Hepatocyte (in vitro differentiated cells): ENCODE measurements at regions not wholly inside any gene's neighbourhood (a gene's known extent, or its start where the extent isn't known, plus 50 kb on each side); places are given as distances from the start of the nearest gene placed in this dataset.

Source experiments
- DNase-seq: peaks from one replicate; pipeline ENCODE4 v3.0.0-alpha.2; 2016; ENCODE audit warnings: low spot score
- H2AFZ ChIP-seq: fragments of 200-600 bp; sonication (generic); 2 replicates; pipeline ENCODE4 v1.6.0; 2016; ENCODE audit warnings: antibody characterized with exemption, mild to moderate bottlenecking
- H3K27ac ChIP-seq: fragments of 200-600 bp; sonication (generic); 2 replicates; pipeline ENCODE4 v1.5.1; 2016; ENCODE audit warnings: mild to moderate bottlenecking
- H3K27me3 ChIP-seq: fragments of 200-600 bp; sonication (generic); 2 replicates; pipeline ENCODE4 v1.6.1; 2016
- H3K36me3 ChIP-seq: fragments of 200-600 bp; sonication (generic); replicated peaks from 2 replicates; pipeline ENCODE4 v1.5.1; 2016; ENCODE audit warnings: low read depth; ENCODE audit not compliant: insufficient read depth
- H3K4me1 ChIP-seq: fragments of 200-600 bp; sonication (generic); 2 replicates; pipeline ENCODE4 v1.5.1; 2016; ENCODE audit warnings: mild to moderate bottlenecking, moderate library complexity; ENCODE audit not compliant: insufficient read depth
- H3K4me2 ChIP-seq: fragments of 200-600 bp; sonication (generic); 2 replicates; pipeline ENCODE4 v1.6.0; 2016
- H3K4me3 ChIP-seq: fragments of 200-600 bp; sonication (generic); 2 replicates; pipeline ENCODE4 v1.5.1; 2016; ENCODE audit warnings: mild to moderate bottlenecking
- H3K79me2 ChIP-seq: fragments of 200-600 bp; sonication (generic); 2 replicates; pipeline ENCODE4 v1.6.0; 2017; ENCODE audit warnings: mild to moderate bottlenecking
- H3K9me2 ChIP-seq: fragments of 200-600 bp; sonication (generic); replicated peaks from 2 replicates; pipeline ENCODE4 v1.6.0; 2017; ENCODE audit warnings: mild to moderate bottlenecking; ENCODE audit not compliant: insufficient read depth
- H3K9me3 ChIP-seq: fragments of 200-600 bp; sonication (generic); 2 replicates; pipeline ENCODE4 v1.5.1; 2016; ENCODE audit warnings: low read depth, mild to moderate bottlenecking
- H4K20me1 ChIP-seq: fragments of 200-600 bp; sonication (generic); 2 replicates; pipeline ENCODE4 v1.6.0; 2016; ENCODE audit warnings: mild to moderate bottlenecking; ENCODE audit not compliant: insufficient read depth, poor library complexity, severe bottlenecking
- EZH2 ChIP-seq: fragments of 200-600 bp; sonication (generic); IDR thresholded peaks from 2 replicates; pipeline ENCODE4 v1.6.1; 2016; ENCODE audit warnings: antibody characterized with exemption, mild to moderate bottlenecking, borderline replicate concordance
- EZH2phosphoT487 ChIP-seq: fragments of 200-600 bp; sonication (generic); IDR thresholded peaks from one replicate; pipeline ENCODE4 v1.6.1; 2018; ENCODE audit warnings: antibody characterized with exemption, mild to moderate bottlenecking, low read depth, moderate library complexity; ENCODE audit not compliant: unreplicated experiment, severe bottlenecking
- WGBS: methylation state at CpG from one replicate; pipeline ENCODE4 v1.1.6; 2016; ENCODE audit warnings: low lambda C conversion rate; ENCODE audit errors: missing lambda C conversion rate; 5-methylcytosine and 5-hydroxymethylcytosine counted together
- TF ChIP-seq, protein P1 (sequence below): fragments of 200-600 bp; sonication (generic); IDR thresholded peaks from 2 replicates; pipeline ENCODE4 v1.5.1; 2016; ENCODE audit warnings: antibody characterized with exemption, mild to moderate bottlenecking; ENCODE audit not compliant: poor library complexity

- Histone ChIP-seq H2AFZ (no peak overlapping the region), H3K4me2 (no peak overlapping the region), H3K9me3 (no peaks in the 10 kb centered on the region), H3K9me2 (no peaks in the 10 kb centered on the region), H3K4me3 (no peak overlapping the region), H3K79me2 (no peaks in the 10 kb centered on the region), H3K36me3 (no peaks in the 10 kb centered on the region), H4K20me1 (no peaks in the 10 kb centered on the region), H3K27me3 (no peaks in the 10 kb centered on the region), H3K4me1 (no peaks in the 10 kb centered on the region), H3K27ac (no peak overlapping the region)
- TF ChIP-seq, protein P1, sequence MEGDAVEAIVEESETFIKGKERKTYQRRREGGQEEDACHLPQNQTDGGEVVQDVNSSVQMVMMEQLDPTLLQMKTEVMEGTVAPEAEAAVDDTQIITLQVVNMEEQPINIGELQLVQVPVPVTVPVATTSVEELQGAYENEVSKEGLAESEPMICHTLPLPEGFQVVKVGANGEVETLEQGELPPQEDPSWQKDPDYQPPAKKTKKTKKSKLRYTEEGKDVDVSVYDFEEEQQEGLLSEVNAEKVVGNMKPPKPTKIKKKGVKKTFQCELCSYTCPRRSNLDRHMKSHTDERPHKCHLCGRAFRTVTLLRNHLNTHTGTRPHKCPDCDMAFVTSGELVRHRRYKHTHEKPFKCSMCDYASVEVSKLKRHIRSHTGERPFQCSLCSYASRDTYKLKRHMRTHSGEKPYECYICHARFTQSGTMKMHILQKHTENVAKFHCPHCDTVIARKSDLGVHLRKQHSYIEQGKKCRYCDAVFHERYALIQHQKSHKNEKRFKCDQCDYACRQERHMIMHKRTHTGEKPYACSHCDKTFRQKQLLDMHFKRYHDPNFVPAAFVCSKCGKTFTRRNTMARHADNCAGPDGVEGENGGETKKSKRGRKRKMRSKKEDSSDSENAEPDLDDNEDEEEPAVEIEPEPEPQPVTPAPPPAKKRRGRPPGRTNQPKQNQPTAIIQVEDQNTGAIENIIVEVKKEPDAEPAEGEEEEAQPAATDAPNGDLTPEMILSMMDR, result no peak
- TF ChIP-seq EZH2, result no peak
- TF ChIP-seq EZH2phosphoT487, result no peak
- WGBS, result 88% methylated on average over 3 of the region's 3 CpGs
- no peak for DNase-seq
These were observed 694.8 kb upstream of the PKDCC start for GRCh38 chr2:41353060-41353459.

- TF ChIP-seq, protein P1, result no peak
- no peak for TF ChIP-seq EZH2phosphoT487
- no peak for TF ChIP-seq EZH2
- H3K27me3 ChIP-seq, result no peaks in the 10 kb centered on the region
These were observed 692.0 kb upstream of the PKDCC start for GRCh38 chr2:41355794-41356193.

DNA sequence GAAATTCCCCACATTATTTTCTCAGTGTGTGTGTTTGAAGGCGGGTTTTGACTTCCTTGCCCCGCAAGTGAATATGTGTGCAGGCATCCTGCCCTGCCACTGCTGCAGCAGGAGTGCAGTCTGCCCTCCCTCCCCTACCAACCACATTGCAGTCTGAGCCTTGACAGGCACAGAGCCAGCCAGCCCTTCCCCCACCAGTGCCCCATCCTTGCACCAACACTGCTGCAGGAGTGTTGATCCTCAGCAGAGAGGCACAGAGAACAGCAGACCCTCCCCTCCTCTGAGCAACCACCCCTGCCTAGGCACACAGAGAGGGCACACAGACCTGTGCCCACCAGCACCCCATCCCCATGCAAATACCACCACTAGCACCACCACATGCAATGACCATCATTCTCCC lies 683.0 kb upstream of the PKDCC start:
- no peak for DNase-seq

More at GRCh38 chr2:41355794-41356193, 692.0 kb upstream of the PKDCC start:
- no peaks in the 10 kb centered on the region for H3K9me2 ChIP-seq
- H3K79me2 ChIP-seq, result no peaks in the 10 kb centered on the region
- no peak overlapping the region for H3K27ac ChIP-seq
- no peak overlapping the region for H3K4me2 ChIP-seq
- no peaks in the 10 kb centered on the region for H3K4me1 ChIP-seq
- no peak for DNase-seq
- WGBS, result 86% methylated on average over 2 of the region's 2 CpGs
- H3K4me3 ChIP-seq, result no peak overlapping the region
- H3K9me3 ChIP-seq, result no peaks in the 10 kb centered on the region
- no peak overlapping the region for H2AFZ ChIP-seq
- no peaks in the 10 kb centered on the region for H3K36me3 ChIP-seq
- no peaks in the 10 kb centered on the region for H4K20me1 ChIP-seq

More for the DNA sequence above, 683.0 kb upstream of the PKDCC start:
- Histone ChIP-seq H3K27ac (no peak overlapping the region), H3K27me3 (no peaks in the 10 kb centered on the region), H3K79me2 (no peaks in the 10 kb centered on the region), H2AFZ (no peak overlapping the region), H3K9me3 (no peaks in the 10 kb centered on the region), H3K9me2 (no peaks in the 10 kb centered on the region), H4K20me1 (no peaks in the 10 kb centered on the region), H3K4me1 (no peaks in the 10 kb centered on the region), H3K4me3 (no peak overlapping the region), H3K36me3 (no peaks in the 10 kb centered on the region), H3K4me2 (no peak overlapping the region)
- WGBS, result 100% methylated on average over 2 of the region's 2 CpGs
- TF ChIP-seq, protein P1, result no peak
- TF ChIP-seq EZH2phosphoT487 (no peak), EZH2 (no peak)
